ENCODE measurements at regions not wholly inside any gene's neighbourhood (a gene's known extent, or its start where the extent isn't known, plus 50 kb on each side); places are given as distances from the start of the nearest gene placed in this dataset.
"Not testable (repeated sequence)": the region's sequence is repeated elsewhere in the genome, so short reads cannot be mapped to it uniquely, and the experiment has no call there.

DNA sequence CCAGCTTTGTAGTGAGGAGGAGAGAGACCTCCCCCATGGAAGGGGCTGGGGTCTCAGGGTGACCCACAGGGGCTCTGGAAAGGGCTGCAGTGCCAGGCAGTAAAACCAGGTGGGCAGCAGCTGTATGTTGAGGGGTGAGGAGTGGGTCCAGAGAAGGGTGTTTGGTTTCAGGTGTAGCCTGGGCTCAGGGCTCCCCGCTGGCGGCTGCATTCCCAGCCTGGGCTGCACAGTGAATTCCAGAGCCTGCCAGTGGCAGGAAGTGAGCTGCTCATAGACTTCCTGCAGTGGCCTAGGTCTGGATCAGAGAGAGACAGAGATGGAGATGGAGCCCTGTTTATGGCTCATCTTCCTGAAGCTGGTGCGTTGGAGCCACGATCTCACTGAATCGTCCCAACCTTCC is 356.4 kb downstream of the PTPRU start:
- Histone ChIP-seq H3K36me3 (no peaks in the 10 kb centered on the region), H3K27me3 (no peaks in the 10 kb centered on the region), H3K27ac (no peak overlapping the region), H3K4me3 (no peak overlapping the region), H3K9me3 (no peaks in the 10 kb centered on the region), H3K4me1 (ENCODE audit: insufficient read depth) (no peaks in the 10 kb centered on the region)
- no peak for DNase-seq
- 43 to 65% (median 54%) methylated on average over 5 of the region's 5 CpGs for whole genome bisulfite sequencing, 3 donors
- TF ChIP-seq EP300 (IDR thresholded peaks at IDR 0.05), result no peak
- TF ChIP-seq POLR2A (IDR thresholded peaks at IDR 0.05), result no peak
- TF ChIP-seq, protein P1, sequence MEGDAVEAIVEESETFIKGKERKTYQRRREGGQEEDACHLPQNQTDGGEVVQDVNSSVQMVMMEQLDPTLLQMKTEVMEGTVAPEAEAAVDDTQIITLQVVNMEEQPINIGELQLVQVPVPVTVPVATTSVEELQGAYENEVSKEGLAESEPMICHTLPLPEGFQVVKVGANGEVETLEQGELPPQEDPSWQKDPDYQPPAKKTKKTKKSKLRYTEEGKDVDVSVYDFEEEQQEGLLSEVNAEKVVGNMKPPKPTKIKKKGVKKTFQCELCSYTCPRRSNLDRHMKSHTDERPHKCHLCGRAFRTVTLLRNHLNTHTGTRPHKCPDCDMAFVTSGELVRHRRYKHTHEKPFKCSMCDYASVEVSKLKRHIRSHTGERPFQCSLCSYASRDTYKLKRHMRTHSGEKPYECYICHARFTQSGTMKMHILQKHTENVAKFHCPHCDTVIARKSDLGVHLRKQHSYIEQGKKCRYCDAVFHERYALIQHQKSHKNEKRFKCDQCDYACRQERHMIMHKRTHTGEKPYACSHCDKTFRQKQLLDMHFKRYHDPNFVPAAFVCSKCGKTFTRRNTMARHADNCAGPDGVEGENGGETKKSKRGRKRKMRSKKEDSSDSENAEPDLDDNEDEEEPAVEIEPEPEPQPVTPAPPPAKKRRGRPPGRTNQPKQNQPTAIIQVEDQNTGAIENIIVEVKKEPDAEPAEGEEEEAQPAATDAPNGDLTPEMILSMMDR (IDR thresholded peaks at IDR 0.05), result no peak
- intact Hi-C loops (cut with DNase I), result no loop called here

DNA sequence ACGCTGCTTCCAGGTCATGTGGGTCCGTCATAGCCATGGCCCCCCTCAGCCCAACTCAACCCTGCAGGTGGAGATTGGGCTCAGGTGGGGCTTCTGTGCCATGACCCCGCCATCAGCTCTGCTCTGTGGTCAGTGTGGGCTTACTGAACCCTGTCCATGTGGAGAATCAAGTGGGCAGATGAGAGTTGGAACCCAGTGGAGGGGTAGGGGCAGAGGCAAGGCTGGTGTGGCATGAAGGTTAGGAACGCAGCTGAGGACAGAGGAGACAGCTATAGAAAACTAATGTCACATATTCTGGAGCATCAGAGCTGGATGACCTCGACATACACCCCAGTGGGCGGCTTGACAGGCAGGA is 355.9 kb downstream of the PTPRU start:
- H3K27me3 ChIP-seq, result no peaks in the 10 kb centered on the region
- H3K36me3 ChIP-seq, result no peaks in the 10 kb centered on the region
- H3K9me3 ChIP-seq, result no peaks in the 10 kb centered on the region
- no peak overlapping the region for H3K27ac ChIP-seq
- DNase-seq, result no peak
- 80 to 88% (median 85%) methylated on average over 6 of the region's 6 CpGs for WGBS, 3 donors
- intact Hi-C loops (cut with DNase I), result no loop called here
- no peaks in the 10 kb centered on the region for H3K4me1 ChIP-seq (ENCODE audit: insufficient read depth)
- no peak overlapping the region for H3K4me3 ChIP-seq
- TF ChIP-seq EP300 (IDR thresholded peaks at IDR 0.05) (no peak), POLR2A (IDR thresholded peaks at IDR 0.05) (no peak)
- TF ChIP-seq, protein P1 (IDR thresholded peaks at IDR 0.05), result no peak

DNA sequence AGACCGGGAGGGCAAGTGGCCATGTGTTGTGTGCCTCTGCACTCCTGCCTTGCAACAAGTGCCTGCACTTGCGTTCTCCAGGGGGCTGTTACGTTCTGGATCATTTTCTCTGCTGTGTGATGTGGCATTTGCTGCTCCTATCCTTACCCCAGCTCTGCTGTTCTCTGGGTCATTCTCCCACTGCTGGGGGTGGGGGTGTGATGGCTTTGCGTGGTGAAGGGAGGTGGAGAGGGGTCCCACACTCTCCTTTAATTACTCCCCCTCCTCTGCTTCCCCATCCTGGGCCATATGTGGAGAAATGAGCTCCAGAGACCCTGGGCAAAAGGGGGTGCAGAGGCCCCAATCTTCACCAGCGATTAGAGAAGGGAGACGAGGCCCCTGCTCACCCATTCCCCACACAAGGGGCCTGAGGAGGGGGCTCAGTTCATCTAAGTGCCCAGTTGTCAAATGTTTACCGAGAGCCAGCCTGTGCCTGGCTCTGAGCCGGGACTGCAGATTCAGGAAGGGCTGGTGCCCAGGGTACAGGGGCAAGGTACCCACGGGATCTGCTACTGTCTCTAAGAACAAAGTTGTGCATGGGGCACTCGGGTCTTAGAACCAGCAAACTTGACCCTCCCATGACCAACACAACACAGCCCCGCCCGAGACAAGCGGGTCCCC is 355.4 kb downstream of the PTPRU start:
- Histone ChIP-seq H3K4me3 (no peak overlapping the region), H3K27ac (no peak overlapping the region), H3K27me3 (no peaks in the 10 kb centered on the region), H3K4me1 (ENCODE audit: insufficient read depth) (no peaks in the 10 kb centered on the region), H3K36me3 (no peaks in the 10 kb centered on the region), H3K9me3 (no peaks in the 10 kb centered on the region)
- 65 to 75% (median 72%) methylated on average over 13 of the region's 13 CpGs for WGBS, 3 donors
- DNase-seq, result no peak
- intact Hi-C loops (cut with DNase I), result no loop called here
- no peak for TF ChIP-seq POLR2A (IDR thresholded peaks at IDR 0.05)
- no peak for TF ChIP-seq EP300 (IDR thresholded peaks at IDR 0.05)
- TF ChIP-seq, protein P1 (IDR thresholded peaks at IDR 0.05), result no peak

DNA sequence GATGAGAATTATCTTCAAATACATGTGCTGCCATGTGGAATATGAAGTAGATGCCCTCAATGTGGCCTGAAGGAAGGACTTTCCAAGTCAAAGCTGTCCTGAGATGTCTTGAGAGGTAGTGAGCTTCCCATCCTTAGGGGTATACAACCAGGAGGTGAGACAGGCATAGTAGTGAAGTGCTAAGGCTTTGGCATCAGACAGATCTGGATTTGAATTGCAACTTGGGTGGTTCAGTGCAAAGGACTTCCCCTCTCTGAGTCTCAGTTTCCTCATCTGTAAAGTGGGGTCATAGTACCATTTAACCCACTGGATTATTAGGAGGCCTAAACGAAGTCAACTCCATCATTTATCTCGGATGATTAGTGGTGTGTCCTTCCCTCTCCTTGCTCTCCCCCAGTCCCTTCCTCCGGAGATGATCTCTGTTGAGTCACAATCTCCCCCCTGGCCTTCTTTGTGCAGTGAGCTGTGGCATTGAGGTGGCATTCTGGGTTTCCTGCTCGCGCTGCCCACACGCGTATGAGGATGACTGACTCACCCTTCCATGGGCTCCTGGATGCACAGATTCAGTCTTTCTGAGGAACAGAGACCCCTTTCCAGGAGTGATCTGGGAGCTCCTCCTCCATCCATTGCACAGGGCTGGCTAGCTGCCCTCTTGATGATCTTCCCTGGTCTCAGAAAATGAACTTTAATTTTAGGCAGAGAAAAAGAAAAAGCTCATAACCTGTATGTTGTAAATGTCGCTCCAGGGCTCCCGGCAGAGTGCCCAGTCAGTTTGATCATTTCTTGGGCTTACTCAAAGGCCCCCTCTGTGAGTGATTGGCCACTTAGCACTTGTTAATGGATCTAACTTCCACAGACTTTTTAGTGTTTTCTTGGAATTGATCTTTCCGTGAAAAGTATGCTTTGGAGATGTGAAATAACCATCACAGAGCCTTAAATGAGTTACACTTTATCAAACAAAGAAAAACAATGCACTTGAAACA is 354.6 kb downstream of the PTPRU start:
- no peaks in the 10 kb centered on the region for H3K27me3 ChIP-seq
- H3K27ac ChIP-seq, result no peak overlapping the region
- intact Hi-C loops (cut with DNase I), result no loop called here
- H3K4me1 ChIP-seq (ENCODE audit: insufficient read depth), result no peaks in the 10 kb centered on the region
- DNase-seq, result no peak
- 57 to 70% (median 59%) methylated on average over 10 of the region's 10 CpGs for WGBS, 3 donors
- H3K9me3 ChIP-seq, result no peaks in the 10 kb centered on the region
- TF ChIP-seq POLR2A (IDR thresholded peaks at IDR 0.05), result no peak
- H3K36me3 ChIP-seq, result no peaks in the 10 kb centered on the region
- H3K4me3 ChIP-seq, result no peak overlapping the region

DNA sequence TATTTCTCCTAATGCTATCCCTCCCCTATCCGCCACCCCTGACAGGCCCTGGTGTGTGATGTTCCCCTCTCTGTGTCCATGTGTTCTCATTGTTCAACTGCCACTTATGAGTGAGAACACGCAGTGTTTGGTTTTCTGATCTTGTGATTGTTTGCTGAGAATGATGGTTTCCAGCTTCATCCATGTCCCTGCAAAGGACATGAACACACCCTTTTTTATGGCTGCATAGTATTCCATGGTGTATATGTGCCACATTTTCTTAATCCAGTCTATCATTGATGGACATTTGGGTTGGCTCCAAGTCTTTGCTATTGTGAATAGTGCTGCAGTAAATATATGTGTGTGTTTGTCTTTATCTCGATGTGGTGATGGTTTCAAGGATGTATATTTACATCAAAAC is 353.4 kb downstream of the PTPRU start:
- 76 to 91% (median 86%) methylated on average over 3 of the region's 3 CpGs for WGBS, 3 donors
- DNase-seq; H3K4me1 ChIP-seq (ENCODE audit: insufficient read depth); H3K36me3 ChIP-seq; H3K27ac ChIP-seq; H3K4me3 ChIP-seq; H3K27me3 ChIP-seq; H3K9me3 ChIP-seq; intact Hi-C loops (cut with DNase I): not testable (repeated sequence)

Data from ovary (tissue), 7 donors.